K562 (cell line): ENCODE measurements at regions not wholly inside any gene's neighbourhood (a gene's known extent, or its start where the extent isn't known, plus 50 kb on each side); places are given as distances from the start of the nearest gene placed in this dataset.

Experiments
- ATAC-seq: fragments of 200-7000 bp; cut with Tn5 transposase; 3 replicates; pipeline ENCODE4 v1.9.1; 2020; ENCODE audit warnings: moderate library complexity
- BruUV-seq: library from RNA; stranded (reverse); fragments of 400-500 nt; replicated peaks from 2 replicates; lab custom pipeline; 2021; lab: Mats Ljungman, UMichigan
- CTCF ChIA-PET: fragments of 300-600 bp; formaldehyde crosslinking; extraction: SDS; loops from one replicate; lab custom pipeline; 2021; ENCODE audit warnings: low intra/inter-chr PET ratio; lab: Yijun Ruan, JAX
- POLR2A ChIA-PET: fragments of 300-600, 350-650 bp; sonication (Branson Sonifier 250); formaldehyde crosslinking; extraction: SDS; loops from one replicate; lab custom pipeline; 2021; ENCODE audit warnings: antibody characterized with exemption, inconsistent platforms; lab: Yijun Ruan, JAX
- DNase-seq, 4 experiments: peaks; one replicate each; pipeline versions ENCODE4 v3.0.0 to v3.0.0-alpha.2; 2011 to 2018; ENCODE audit warnings: low spot score in 3 of 4, mixed read lengths in 3 of 4; ENCODE audit errors: extremely low read depth in 1 of 4
- FAIRE-seq: peaks from 2 replicates; lab custom pipeline; 2011; peaks lifted over from hg19 to GRCh38; lab: Jason Lieb, UNC
- H2AFZ ChIP-seq: 2 replicates; pipeline ENCODE4 v1.6.0; 2011; ENCODE audit warnings: low read depth, low read length, control low read depth, inconsistent platforms
- H3K27ac ChIP-seq: fragments of 200-600 bp; 3 replicates; pipeline ENCODE4 v1.8.0; 2011; ENCODE audit warnings: low read depth, mild to moderate bottlenecking, control low read depth, inconsistent platforms, low read length, moderate library complexity, mixed read lengths; ENCODE audit errors: extremely low read depth
- H3K27me3 ChIP-seq, 2 experiments: fragments of 300-600 bp in 1 of 2; 2 replicates in 1 of 2; 3 replicates in 1 of 2; pipeline versions ENCODE4 v1.6.0 to v1.8.0; 2011; ENCODE audit warnings: inconsistent platforms in 2 of 2, low read length in 2 of 2, mild to moderate bottlenecking in 1 of 2, mixed read lengths in 1 of 2, moderate library complexity in 1 of 2; ENCODE audit not compliant: control insufficient read depth in 2 of 2, insufficient read depth in 2 of 2
- H3K36me3 ChIP-seq: fragments of 300-600 bp; 3 replicates; pipeline ENCODE4 v1.8.0; 2011; ENCODE audit warnings: mild to moderate bottlenecking, low read length, inconsistent platforms; ENCODE audit not compliant: control insufficient read depth, insufficient read depth
- H3K4me1 ChIP-seq, 2 experiments: fragments of 200-600 bp in 1 of 2; replicated peaks in 1 of 2; 2 replicates in 1 of 2; 3 replicates in 1 of 2; pipeline versions ENCODE4 v1.5.1 to v1.8.0; 2011; ENCODE audit warnings: inconsistent platforms in 2 of 2, low read length in 2 of 2, mild to moderate bottlenecking in 1 of 2, mixed read lengths in 1 of 2, moderate library complexity in 1 of 2; ENCODE audit not compliant: control insufficient read depth in 2 of 2, insufficient read depth in 2 of 2
- H3K4me2 ChIP-seq: 2 replicates; pipeline ENCODE4 v1.6.1; 2011; ENCODE audit warnings: low read length, control low read depth, inconsistent platforms, mixed read lengths; ENCODE audit not compliant: insufficient read depth
- H3K4me3 ChIP-seq: fragments of 200-600 bp; sonication (generic), shearing (Covaris generic); 2 replicates; pipeline ENCODE4 v1.5.1; 2016; ENCODE audit warnings: control low read depth, inconsistent platforms
- H3K79me2 ChIP-seq: fragments of 200-600 bp; 3 replicates; pipeline ENCODE4 v1.8.0; 2011; ENCODE audit warnings: low read length, inconsistent platforms; ENCODE audit not compliant: control insufficient read depth, insufficient read depth
- H3K9ac ChIP-seq, 2 experiments: 2 replicates each; pipeline versions ENCODE4 v1.6.0 to v1.6.1; 2011; ENCODE audit warnings: low read depth in 2 of 2, low read length in 2 of 2, control low read depth in 1 of 2, inconsistent platforms in 1 of 2, mild to moderate bottlenecking in 1 of 2, mixed read lengths in 1 of 2; ENCODE audit not compliant: insufficient read depth in 1 of 2
- H3K9me1 ChIP-seq: one replicate; pipeline ENCODE4 v1.6.0; 2011; ENCODE audit warnings: inconsistent platforms, mild to moderate bottlenecking, low read length, moderate library complexity; ENCODE audit not compliant: control insufficient read depth, insufficient read depth
- H3K9me3 ChIP-seq: replicated peaks from 2 replicates; pipeline ENCODE4 v1.5.1; 2011; ENCODE audit warnings: low read depth, low read length, inconsistent platforms; ENCODE audit not compliant: control insufficient read depth, insufficient read depth
- H4K20me1 ChIP-seq: replicated peaks from 2 replicates; pipeline ENCODE4 v1.6.1; 2011; ENCODE audit warnings: low read length, inconsistent platforms, mixed read lengths; ENCODE audit not compliant: control insufficient read depth, insufficient read depth
- CEBPG ChIP-seq, 3 experiments: fragments of 200-800 bp in 1 of 3; sonication (Bioruptor generic) in 1 of 3; sonication (generic) in 1 of 3; formaldehyde crosslinking in 1 of 3; IDR thresholded peaks in 2 of 3; conservative IDR thresholded peaks in 1 of 3; 2 replicates each; pipeline versions ENCODE4 v1.6.1 to v1.8.0; 2016 to 2022; ENCODE audit warnings: missing compliant biosample characterization in 2 of 3, missing genetic modification characterization in 2 of 3, mild to moderate bottlenecking in 1 of 3, missing genetic modification reagents in 1 of 3
- CHD4 ChIP-seq: fragments of 200-600 bp; sonication (generic); IDR thresholded peaks from 3 replicates; pipeline ENCODE4 v1.6.1; 2012; ENCODE audit warnings: low read depth, mild to moderate bottlenecking, mixed read lengths, low read length, inconsistent platforms; ENCODE audit not compliant: insufficient read depth, insufficient replicate concordance, poor library complexity, severe bottlenecking
- CSDE1 ChIP-seq, 2 experiments: fragments of 450-650 bp; IDR thresholded peaks; 2 replicates each; pipeline ENCODE4 v1.6.1; 2016; ENCODE audit warnings: mild to moderate bottlenecking in 1 of 2
- EWSR1 ChIP-seq: fragments of 450-650 bp; IDR thresholded peaks from 2 replicates; pipeline ENCODE4 v1.6.1; 2018; ENCODE audit warnings: borderline replicate concordance, mild to moderate bottlenecking, low read depth, moderate library complexity; ENCODE audit not compliant: partially characterized antibody
- FOXA1 ChIP-seq: fragments of 450-650 bp; IDR thresholded peaks from 2 replicates; pipeline ENCODE4 v1.6.1; 2016; ENCODE audit warnings: mild to moderate bottlenecking, borderline replicate concordance
- MCM7 ChIP-seq, 2 experiments: fragments of 450-650 bp; IDR thresholded peaks; 2 replicates each; pipeline ENCODE4 v1.6.1; 2016 to 2018
- POLR2A ChIP-seq: fragments of 450-650 bp; conservative IDR thresholded peaks from 2 replicates; pipeline ENCODE4 v1.6.1; 2016
- RUNX1 ChIP-seq: sonication (generic); IDR thresholded peaks from 2 replicates; pipeline ENCODE4 v1.6.1; 2016; ENCODE audit warnings: antibody characterized with exemption, low read depth
- TOE1 ChIP-seq, 2 experiments: fragments of 450-650 bp in 1 of 2; sonication (generic) in 1 of 2; formaldehyde crosslinking in 1 of 2; IDR thresholded peaks; 2 replicates each; pipeline versions ENCODE4 v1.7.1 to v1.8.0; 2016 to 2022; ENCODE audit warnings: borderline replicate concordance in 2 of 2, mild to moderate bottlenecking in 2 of 2, antibody characterized with exemption in 1 of 2, inconsistent platforms in 1 of 2, low read depth in 1 of 2, missing genetic modification reagents in 1 of 2, moderate library complexity in 1 of 2
- ZC3H8 ChIP-seq: fragments of 450-650 bp; IDR thresholded peaks from 2 replicates; pipeline ENCODE4 v1.6.1; 2017
- ZNF41 ChIP-seq: fragments of 250-450 bp; sonication (Bioruptor Pico); conservative IDR thresholded peaks from 2 replicates; pipeline ENCODE4 v1.4.0; 2020; ENCODE audit warnings: mild to moderate bottlenecking
- WGBS: fragments of 100-300 bp; shearing (Covaris generic); methylation state at CpG from one replicate; pipeline ENCODE4 v1.1.6; 2016; ENCODE audit warnings: low coverage, mixed read lengths; ENCODE audit not compliant: insufficient coverage; ENCODE audit errors: missing lambda C conversion rate; 5-methylcytosine and 5-hydroxymethylcytosine counted together
- in situ Hi-C: fragments of 300-500 bp; cut with MboI; formaldehyde crosslinking; loops from 4 replicates; pipeline ENCODE4 v1.15.0; 2018; ENCODE audit warnings: inconsistent platforms, mixed read lengths
- intact Hi-C: fragments of 100-400 bp; cut with micrococcal nuclease; formaldehyde crosslinking; loops from 2 replicates; pipeline ENCODE4 v1.14.2; 2022
- TF ChIP-seq, protein P1 (sequence below): fragments of 250-450 bp; sonication (Bioruptor Pico); IDR thresholded peaks from 2 replicates; pipeline ENCODE4 v1.9.0; 2021; ENCODE audit warnings: mild to moderate bottlenecking, inconsistent platforms
- TF ChIP-seq, protein P2 (sequence below), 2 experiments: fragments of 450-650 bp in 1 of 2; sonication (generic) in 1 of 2; formaldehyde crosslinking in 1 of 2; IDR thresholded peaks in 1 of 2; conservative IDR thresholded peaks in 1 of 2; 2 replicates each; pipeline versions ENCODE4 v1.6.1 to v1.8.1; 2016 to 2023; ENCODE audit warnings: mild to moderate bottlenecking in 2 of 2, moderate library complexity in 2 of 2, inconsistent platforms in 1 of 2, missing genetic modification reagents in 1 of 2

DNA sequence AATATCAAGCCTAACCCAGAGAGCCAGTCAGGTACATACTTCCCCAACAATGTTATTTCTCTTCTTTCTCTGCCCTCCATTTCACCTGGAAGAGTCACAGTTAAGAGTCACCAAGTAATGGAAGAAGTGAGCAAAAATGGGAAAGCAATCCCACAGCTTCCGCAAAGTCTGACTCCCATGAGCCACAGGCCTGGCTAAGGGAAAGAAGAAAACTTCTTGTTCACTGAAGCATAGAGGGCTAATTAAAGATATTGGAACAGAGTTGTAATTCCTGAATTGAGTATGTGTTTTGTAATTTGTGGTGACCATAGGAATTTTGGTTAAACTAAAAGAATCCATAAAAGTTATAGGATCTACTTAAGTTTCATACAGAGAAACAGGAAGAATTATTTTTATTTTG is 830.9 kb upstream of the PCDH20 start:
- POLR2A ChIA-PET = no interaction called here
- no peak for TF ChIP-seq MCM7 (IDR thresholded peaks at IDR 0.05)
- no peak for TF ChIP-seq ZNF41 (CRISPR knock-in tag)
- TF ChIP-seq, protein P1, sequence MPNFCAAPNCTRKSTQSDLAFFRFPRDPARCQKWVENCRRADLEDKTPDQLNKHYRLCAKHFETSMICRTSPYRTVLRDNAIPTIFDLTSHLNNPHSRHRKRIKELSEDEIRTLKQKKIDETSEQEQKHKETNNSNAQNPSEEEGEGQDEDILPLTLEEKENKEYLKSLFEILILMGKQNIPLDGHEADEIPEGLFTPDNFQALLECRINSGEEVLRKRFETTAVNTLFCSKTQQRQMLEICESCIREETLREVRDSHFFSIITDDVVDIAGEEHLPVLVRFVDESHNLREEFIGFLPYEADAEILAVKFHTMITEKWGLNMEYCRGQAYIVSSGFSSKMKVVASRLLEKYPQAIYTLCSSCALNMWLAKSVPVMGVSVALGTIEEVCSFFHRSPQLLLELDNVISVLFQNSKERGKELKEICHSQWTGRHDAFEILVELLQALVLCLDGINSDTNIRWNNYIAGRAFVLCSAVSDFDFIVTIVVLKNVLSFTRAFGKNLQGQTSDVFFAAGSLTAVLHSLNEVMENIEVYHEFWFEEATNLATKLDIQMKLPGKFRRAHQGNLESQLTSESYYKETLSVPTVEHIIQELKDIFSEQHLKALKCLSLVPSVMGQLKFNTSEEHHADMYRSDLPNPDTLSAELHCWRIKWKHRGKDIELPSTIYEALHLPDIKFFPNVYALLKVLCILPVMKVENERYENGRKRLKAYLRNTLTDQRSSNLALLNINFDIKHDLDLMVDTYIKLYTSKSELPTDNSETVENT (CRISPR knock-in tag) = no peak
- TF ChIP-seq EWSR1 = no peak
- TF ChIP-seq ZC3H8 = no peak
- TF ChIP-seq FOXA1 = no peak
- no peak for TF ChIP-seq CEBPG (CRISPR knock-in tag; IDR thresholded peaks at IDR 0.05)
- TF ChIP-seq CEBPG (tag; conservative IDR thresholded peaks at IDR 0.05 in 1 of 2, IDR thresholded peaks at IDR 0.05 in 1 of 2) = no peak
- TF ChIP-seq RUNX1 = no peak
- no peak for TF ChIP-seq TOE1 (IDR thresholded peaks at IDR 0.05; ENCODE audit: borderline replicate concordance)
- TF ChIP-seq TOE1 (CRISPR knock-in tag; IDR thresholded peaks at IDR 0.05; ENCODE audit: borderline replicate concordance, low read depth) = no peak
- TF ChIP-seq, protein P2, sequence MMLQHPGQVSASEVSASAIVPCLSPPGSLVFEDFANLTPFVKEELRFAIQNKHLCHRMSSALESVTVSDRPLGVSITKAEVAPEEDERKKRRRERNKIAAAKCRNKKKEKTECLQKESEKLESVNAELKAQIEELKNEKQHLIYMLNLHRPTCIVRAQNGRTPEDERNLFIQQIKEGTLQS (IDR thresholded peaks at IDR 0.05) = no peak
- TF ChIP-seq, protein P2 (CRISPR knock-in tag; conservative IDR thresholded peaks at IDR 0.05) = no peak
- TF ChIP-seq CHD4 = no peak
- no peak for TF ChIP-seq CSDE1 (IDR thresholded peaks at IDR 0.05)
- no peak for TF ChIP-seq POLR2A

More for the DNA sequence above, 830.9 kb upstream of the PCDH20 start:
- H3K27me3 ChIP-seq = no peaks in the 10 kb centered on the region
- ATAC-seq (no peak), FAIRE-seq (no peak), DNase-seq (no peak)
- intact Hi-C loops (no loop called here), in situ Hi-C loops (no loop called here)
- no peaks in the 10 kb centered on the region for H3K79me2 ChIP-seq
- BruUV-seq = no TSS peak
- H3K36me3 ChIP-seq = no peaks in the 10 kb centered on the region
- no peak overlapping the region for H3K4me2 ChIP-seq
- H4K20me1 ChIP-seq = no peaks in the 10 kb centered on the region
- H3K27ac ChIP-seq = no peak overlapping the region
- no peak overlapping the region for H3K4me3 ChIP-seq
- WGBS = 0% methylated on average over 1 of the region's 1 CpG
- H2AFZ ChIP-seq = no peak overlapping the region
- CTCF ChIA-PET = no interaction called here
- no peaks in the 10 kb centered on the region for H3K9me3 ChIP-seq
- no peaks in the 10 kb centered on the region for H3K4me1 ChIP-seq
- H3K9ac ChIP-seq = no peak overlapping the region
- H3K9me1 ChIP-seq = no peaks in the 10 kb centered on the region
